Thoracic aorta (tissue), 2 donors: ENCODE measurements at regions not wholly inside any gene's neighbourhood (a gene's known extent, or its start where the extent isn't known, plus 50 kb on each side); places are given as distances from the start of the nearest gene placed in this dataset.

ENCODE experiments used
- ATAC-seq: fragments of 150-250 bp; one replicate; pipeline ENCODE4 v1.8.0; 2017; ENCODE audit warnings: low read depth; ENCODE audit not compliant: insufficient number of reproducible peaks, low FRiP score
- DNase-seq: peaks from one replicate; pipeline ENCODE4 v3.0.0-alpha.2; 2020; ENCODE audit warnings: low spot score
- H3K27ac ChIP-seq, 2 donors: fragments of 200-600 bp; sonication (generic); 1 replicate in 1 of 2; 2 replicates in 1 of 2; pipeline ENCODE4 v1.5.1; 2016; ENCODE audit warnings: mild to moderate bottlenecking in 2 of 2, moderate library complexity in 2 of 2
- H3K27me3 ChIP-seq: fragments of 200-600 bp; sonication (generic); replicated peaks from 2 replicates; pipeline ENCODE4 v1.6.0; 2016; ENCODE audit warnings: mild to moderate bottlenecking; ENCODE audit not compliant: insufficient read depth
- H3K36me3 ChIP-seq: fragments of 200-600 bp; sonication (generic); one replicate; pipeline ENCODE4 v1.5.1; 2016
- H3K4me1 ChIP-seq, 2 donors: fragments of 200-600 bp; sonication (generic); 1 replicate in 1 of 2; 2 replicates in 1 of 2; pipeline versions ENCODE4 v1.5.1 to v1.6.0; 2016; ENCODE audit warnings: low read depth in 2 of 2, mild to moderate bottlenecking in 1 of 2; ENCODE audit not compliant: control insufficient read depth in 1 of 2
- H3K4me3 ChIP-seq: fragments of 200-600 bp; sonication (generic); 2 replicates; pipeline ENCODE4 v1.5.1; 2016; ENCODE audit warnings: mild to moderate bottlenecking
- H3K9me3 ChIP-seq: fragments of 200-600 bp; sonication (generic); 2 replicates; pipeline ENCODE4 v1.5.1; 2016
- TF ChIP-seq, protein P1 (sequence below): fragments of 200-600 bp; sonication (generic); IDR thresholded peaks from one replicate; pipeline ENCODE4 v1.5.1; 2019; ENCODE audit warnings: antibody characterized with exemption

DNA sequence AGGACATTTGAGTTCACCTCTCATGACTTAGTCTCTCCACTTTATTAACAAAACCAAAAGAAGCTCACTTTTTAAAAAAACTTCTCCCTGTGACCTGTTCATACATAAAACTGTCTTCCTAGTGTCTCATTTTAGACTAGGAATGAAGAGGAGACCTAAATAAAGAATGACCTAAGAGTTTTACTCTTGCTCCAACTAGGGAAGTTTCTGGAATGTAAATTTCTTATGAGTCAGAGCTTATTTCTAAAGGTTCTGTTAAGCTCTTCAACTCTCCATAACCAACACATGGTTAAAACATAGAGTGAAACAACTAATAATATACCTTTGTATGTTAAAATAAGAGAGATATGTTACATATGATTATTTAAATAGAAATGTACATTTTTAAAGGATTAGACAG is 369.8 kb downstream of the EMP1 start:
- no peaks in the 10 kb centered on the region for H3K4me1 ChIP-seq
- DNase-seq (no peak), ATAC-seq (no peak)
- no peaks in the 10 kb centered on the region for H3K27me3 ChIP-seq
- no peak overlapping the region for H3K4me3 ChIP-seq
- TF ChIP-seq, protein P1, sequence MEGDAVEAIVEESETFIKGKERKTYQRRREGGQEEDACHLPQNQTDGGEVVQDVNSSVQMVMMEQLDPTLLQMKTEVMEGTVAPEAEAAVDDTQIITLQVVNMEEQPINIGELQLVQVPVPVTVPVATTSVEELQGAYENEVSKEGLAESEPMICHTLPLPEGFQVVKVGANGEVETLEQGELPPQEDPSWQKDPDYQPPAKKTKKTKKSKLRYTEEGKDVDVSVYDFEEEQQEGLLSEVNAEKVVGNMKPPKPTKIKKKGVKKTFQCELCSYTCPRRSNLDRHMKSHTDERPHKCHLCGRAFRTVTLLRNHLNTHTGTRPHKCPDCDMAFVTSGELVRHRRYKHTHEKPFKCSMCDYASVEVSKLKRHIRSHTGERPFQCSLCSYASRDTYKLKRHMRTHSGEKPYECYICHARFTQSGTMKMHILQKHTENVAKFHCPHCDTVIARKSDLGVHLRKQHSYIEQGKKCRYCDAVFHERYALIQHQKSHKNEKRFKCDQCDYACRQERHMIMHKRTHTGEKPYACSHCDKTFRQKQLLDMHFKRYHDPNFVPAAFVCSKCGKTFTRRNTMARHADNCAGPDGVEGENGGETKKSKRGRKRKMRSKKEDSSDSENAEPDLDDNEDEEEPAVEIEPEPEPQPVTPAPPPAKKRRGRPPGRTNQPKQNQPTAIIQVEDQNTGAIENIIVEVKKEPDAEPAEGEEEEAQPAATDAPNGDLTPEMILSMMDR = no peak
- H3K36me3 ChIP-seq = no peaks in the 10 kb centered on the region
- H3K27ac ChIP-seq = no peak overlapping the region
- no peaks in the 10 kb centered on the region for H3K9me3 ChIP-seq

DNA sequence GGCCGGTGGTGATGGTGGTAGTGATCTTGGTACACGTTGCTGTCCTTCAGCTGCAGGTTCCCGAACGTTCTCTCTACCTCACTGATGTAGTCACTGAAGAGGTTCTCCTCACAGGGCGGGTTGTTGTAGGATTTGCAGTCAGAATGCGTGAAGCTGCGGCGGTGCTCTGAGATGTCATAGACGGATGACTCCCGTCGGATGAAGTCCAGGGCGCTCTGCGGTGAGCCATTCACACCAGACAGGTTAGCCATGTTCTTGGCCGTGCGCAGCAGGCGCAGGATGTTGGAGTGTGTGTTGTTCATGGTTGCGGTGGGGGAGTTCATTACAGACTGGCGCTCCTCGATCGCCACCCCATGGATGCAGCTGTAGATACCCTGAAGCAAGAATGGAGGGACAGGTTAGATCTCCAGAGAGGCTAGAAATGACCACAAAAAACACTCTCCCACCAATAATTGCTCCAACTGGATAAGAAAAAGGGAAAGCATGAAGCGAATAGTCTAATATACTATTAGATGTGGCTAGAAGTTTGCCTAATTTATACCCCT is 367.8 kb downstream of the EMP1 start:
- no peaks in the 10 kb centered on the region for H3K27me3 ChIP-seq
- no peak overlapping the region for H3K4me3 ChIP-seq
- H3K36me3 ChIP-seq = no peaks in the 10 kb centered on the region
- H3K9me3 ChIP-seq = no peaks in the 10 kb centered on the region
- H3K4me1 ChIP-seq = no peaks in the 10 kb centered on the region
- TF ChIP-seq, protein P1 = no peak
- no peak for ATAC-seq
- no peak for DNase-seq
- H3K27ac ChIP-seq = no peak overlapping the region

DNA sequence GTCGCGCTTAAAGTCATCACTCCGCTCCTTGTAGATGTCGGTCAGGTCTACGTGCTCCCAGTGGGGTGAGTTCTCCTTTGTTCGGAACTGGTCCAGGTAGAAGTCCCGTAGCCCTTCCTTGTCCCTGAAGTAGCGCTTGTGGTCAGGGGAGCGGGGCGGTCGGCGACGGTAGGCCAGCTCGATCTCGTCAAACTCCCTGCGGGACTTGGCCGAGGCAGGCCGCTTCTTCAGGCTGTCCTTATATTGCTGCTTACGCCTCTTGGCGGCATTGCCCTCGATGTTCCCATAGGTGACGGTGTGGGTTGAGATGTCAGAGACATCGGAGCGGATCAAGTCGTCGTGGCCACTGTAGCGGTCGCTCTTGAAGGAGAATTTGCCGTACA is 367.2 kb downstream of the EMP1 start:
- Histone ChIP-seq H3K4me3 (no peak overlapping the region), H3K27me3 (no peaks in the 10 kb centered on the region), H3K27ac (no peak overlapping the region), H3K36me3 (no peaks in the 10 kb centered on the region), H3K9me3 (no peaks in the 10 kb centered on the region), H3K4me1 (no peaks in the 10 kb centered on the region)
- TF ChIP-seq, protein P1 = no peak
- no peak for DNase-seq
- ATAC-seq = no peak

DNA sequence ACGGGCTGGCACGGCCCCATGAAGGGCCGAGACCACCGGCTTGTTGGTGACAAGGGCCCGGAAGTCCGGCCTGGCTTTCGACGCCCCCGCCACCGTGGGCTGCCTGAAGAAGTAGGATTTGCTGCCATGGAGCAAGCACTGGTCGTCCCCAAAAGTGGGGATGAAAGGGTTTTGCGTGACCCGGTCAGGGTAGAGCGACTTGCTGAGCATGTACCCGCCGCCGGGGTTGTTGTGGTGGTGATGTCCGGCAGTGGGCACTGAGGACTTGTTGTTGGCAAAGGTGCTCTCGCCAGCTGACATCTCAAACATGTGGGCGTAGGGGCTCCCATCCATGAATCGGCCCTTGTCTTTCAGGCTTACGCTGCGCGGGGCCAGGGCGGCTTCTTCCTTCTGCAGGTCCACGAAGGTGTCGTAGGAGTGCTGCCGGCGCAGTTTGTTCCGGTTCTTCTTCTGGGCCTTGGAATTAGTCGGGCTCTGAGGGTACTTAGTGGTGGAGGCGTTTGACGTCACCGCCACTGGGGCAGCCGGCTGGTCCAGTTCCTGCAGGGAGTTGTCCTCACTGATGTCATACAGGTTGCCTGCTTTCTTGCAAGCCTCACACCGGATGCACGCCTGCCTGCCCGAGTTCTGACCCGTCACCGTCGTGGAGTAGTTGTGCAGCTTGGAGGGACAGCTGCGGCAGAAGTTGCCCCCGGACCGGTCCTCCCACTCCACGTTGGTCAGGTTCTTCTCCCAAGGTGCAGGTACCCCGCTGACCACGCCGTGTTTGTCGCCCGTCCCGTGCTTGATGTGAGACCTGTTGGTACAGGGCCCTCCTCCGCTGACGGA is 366.6 kb downstream of the EMP1 start:
- ATAC-seq = no peak
- Histone ChIP-seq H3K9me3 (no peaks in the 10 kb centered on the region), H3K4me3 (no peak overlapping the region), H3K27ac (no peak overlapping the region), H3K36me3 (no peaks in the 10 kb centered on the region), H3K4me1 (no peaks in the 10 kb centered on the region), H3K27me3 (no peaks in the 10 kb centered on the region)
- DNase-seq = no peak
- TF ChIP-seq, protein P1 = no peak

DNA sequence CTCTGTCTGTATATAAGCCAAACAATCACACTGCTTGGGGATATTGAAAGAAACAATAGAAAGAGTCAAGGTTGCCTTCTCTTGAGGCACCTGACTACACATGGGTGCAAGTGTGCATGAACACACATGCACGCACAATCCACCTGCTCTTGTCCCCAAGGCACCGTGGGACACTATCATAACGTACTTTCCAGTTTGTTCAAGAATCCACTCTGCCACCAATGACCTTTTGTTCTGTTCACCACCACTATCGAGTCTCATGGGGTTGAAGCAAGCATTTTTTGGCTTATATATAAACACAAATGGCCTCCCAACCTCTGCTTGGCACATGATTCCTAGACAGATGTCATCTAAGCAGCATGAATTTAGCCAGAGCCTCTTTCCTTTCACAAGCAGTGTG is 365.4 kb downstream of the EMP1 start:
- Histone ChIP-seq H3K27ac (no peak overlapping the region), H3K4me1 (no peaks in the 10 kb centered on the region), H3K27me3 (no peaks in the 10 kb centered on the region), H3K36me3 (no peaks in the 10 kb centered on the region), H3K9me3 (no peaks in the 10 kb centered on the region), H3K4me3 (no peak overlapping the region)
- ATAC-seq (no peak), DNase-seq (no peak)
- TF ChIP-seq, protein P1 = no peak
